A673 (cell line): ENCODE measurements at regions not wholly inside any gene's neighbourhood (a gene's known extent, or its start where the extent isn't known, plus 50 kb on each side); places are given as distances from the start of the nearest gene placed in this dataset.

Source experiments
- BruUV-seq: library from RNA; stranded (reverse); fragments of 400-500 nt; replicated peaks from 2 replicates; lab custom pipeline; 2021; lab: Mats Ljungman, UMichigan
- CTCF ChIA-PET: fragments of 300-600 bp; sonication (Branson Sonifier 250); formaldehyde crosslinking; loops from one replicate; lab custom pipeline; 2022; ENCODE audit warnings: antibody characterized with exemption; lab: Charles Lee
- POLR2A ChIA-PET: fragments of 300-600 bp; sonication (Branson Sonifier 250); formaldehyde crosslinking; loops from one replicate; lab custom pipeline; 2022; ENCODE audit warnings: antibody characterized with exemption; ENCODE audit not compliant: low non-redundant PET; lab: Charles Lee
- DNase-seq: peaks from one replicate; pipeline ENCODE4 v3.0.0-alpha.2; 2015; ENCODE audit warnings: low spot score
- H3K27ac ChIP-seq: fragments of 200-600 bp; sonication (generic); 2 replicates; pipeline ENCODE4 v1.5.1; 2016; ENCODE audit warnings: mixed run types, low read depth, mild to moderate bottlenecking, mixed read lengths, antibody characterized with exemption, low read length; ENCODE audit not compliant: poor library complexity, severe bottlenecking
- H3K27me3 ChIP-seq: fragments of 200-600 bp; sonication (generic); replicated peaks from 2 replicates; pipeline ENCODE4 v1.6.1; 2017; ENCODE audit warnings: mixed run types, low read depth, mild to moderate bottlenecking, mixed read lengths, antibody characterized with exemption, low read length; ENCODE audit not compliant: insufficient read depth, poor library complexity
- H3K36me3 ChIP-seq: fragments of 200-600 bp; sonication (generic); 2 replicates; pipeline ENCODE4 v1.6.1; 2016; ENCODE audit warnings: mixed run types, mild to moderate bottlenecking, mixed read lengths, antibody characterized with exemption, low read length; ENCODE audit not compliant: insufficient read depth, poor library complexity, severe bottlenecking
- H3K4me1 ChIP-seq: fragments of 200-600 bp; sonication (generic); 2 replicates; pipeline ENCODE4 v1.6.1; 2017; ENCODE audit warnings: mixed run types, mild to moderate bottlenecking, mixed read lengths, antibody characterized with exemption, low read length; ENCODE audit not compliant: insufficient read depth, poor library complexity, severe bottlenecking
- H3K4me3 ChIP-seq: fragments of 200-600 bp; sonication (generic); 2 replicates; pipeline ENCODE4 v1.5.1; 2016; ENCODE audit warnings: low read depth, mixed run types, mild to moderate bottlenecking, mixed read lengths, low read length; ENCODE audit not compliant: poor library complexity, severe bottlenecking
- H3K9me3 ChIP-seq: fragments of 200-600 bp; sonication (generic); 2 replicates; pipeline ENCODE4 v1.6.1; 2016; ENCODE audit warnings: mixed run types, low read depth, mild to moderate bottlenecking, mixed read lengths, antibody characterized with exemption, low read length; ENCODE audit not compliant: poor library complexity, severe bottlenecking
- CTCF ChIP-seq: fragments of 300-800, 200-600 bp; sonication (generic); conservative IDR thresholded peaks from 2 replicates; pipeline ENCODE4 v1.5.1; 2017; ENCODE audit warnings: low read depth, mild to moderate bottlenecking, antibody characterized with exemption, low read length, moderate library complexity, mixed read lengths
- EZH2 ChIP-seq: fragments of 200-600 bp; sonication (generic); IDR thresholded peaks from 2 replicates; pipeline ENCODE4 v1.6.1; 2017; ENCODE audit warnings: borderline replicate concordance, low read depth, mild to moderate bottlenecking, mixed read lengths, antibody characterized with exemption, low read length; ENCODE audit not compliant: poor library complexity, severe bottlenecking
- intact Hi-C: fragments of 100-400 bp; cut with micrococcal nuclease; formaldehyde crosslinking; loops from one replicate; pipeline ENCODE4 v1.10.0; 2022; ENCODE audit not compliant: unreplicated experiment

GRCh38 chr12:61531195-61531594 is 729.0 kb upstream of the USP15 start:
- H3K4me3 ChIP-seq: no peak overlapping the region
- no peaks in the 10 kb centered on the region for H3K9me3 ChIP-seq
- H3K36me3 ChIP-seq: no peaks in the 10 kb centered on the region
- BruUV-seq: no TSS peak
- intact Hi-C loops: no loop called here
- H3K27ac ChIP-seq: no peak overlapping the region
- POLR2A ChIA-PET: no interaction called here
- TF ChIP-seq CTCF (no peak), EZH2 (no peak)
- no peak for DNase-seq
- CTCF ChIA-PET: no interaction called here
- no peaks in the 10 kb centered on the region for H3K4me1 ChIP-seq
- H3K27me3 ChIP-seq: no peaks in the 10 kb centered on the region

- POLR2A ChIA-PET: no interaction called here
- no peaks in the 10 kb centered on the region for H3K36me3 ChIP-seq
Measured at GRCh38 chr12:61536117-61536516, 724.1 kb upstream of the USP15 start.

GRCh38 chr12:61536525-61536924 is 723.7 kb upstream of the USP15 start:
- intact Hi-C loops: no loop called here
- ChIA-PET POLR2A (no interaction called here), CTCF (no interaction called here)
- BruUV-seq: no TSS peak
- DNase-seq: no peak
- H3K9me3 ChIP-seq: no peaks in the 10 kb centered on the region
- H3K27me3 ChIP-seq: no peaks in the 10 kb centered on the region
- no peak overlapping the region for H3K4me3 ChIP-seq
- no peak overlapping the region for H3K27ac ChIP-seq
- no peaks in the 10 kb centered on the region for H3K4me1 ChIP-seq
- no peaks in the 10 kb centered on the region for H3K36me3 ChIP-seq
- TF ChIP-seq CTCF: no peak
- TF ChIP-seq EZH2: no peak

More at GRCh38 chr12:61536117-61536516, 724.1 kb upstream of the USP15 start:
- CTCF ChIA-PET: no interaction called here
- no peaks in the 10 kb centered on the region for H3K9me3 ChIP-seq
- no peak for DNase-seq
- no peaks in the 10 kb centered on the region for H3K27me3 ChIP-seq
- no peaks in the 10 kb centered on the region for H3K4me1 ChIP-seq
- H3K4me3 ChIP-seq: no peak overlapping the region
- BruUV-seq: no TSS peak
- TF ChIP-seq CTCF (no peak), EZH2 (no peak)
- intact Hi-C loops: no loop called here
- no peak overlapping the region for H3K27ac ChIP-seq
